BE2C (cell line): ENCODE measurements at regions not wholly inside any gene's neighbourhood (a gene's known extent, or its start where the extent isn't known, plus 50 kb on each side); places are given as distances from the start of the nearest gene placed in this dataset.

Experiments
- DNase-seq: peaks from one replicate; pipeline ENCODE4 v3.0.0-alpha.2; 2020
- H3K27me3 ChIP-seq: fragments of 250-450 bp; sonication (Bioruptor Pico); 2 replicates; pipeline ENCODE4 v1.5.1; 2020; ENCODE audit warnings: mild to moderate bottlenecking
- H3K36me3 ChIP-seq: fragments of 250-450 bp; sonication (Bioruptor Pico); 2 replicates; pipeline ENCODE4 v1.5.1; 2020; ENCODE audit warnings: mild to moderate bottlenecking
- H3K4me1 ChIP-seq: fragments of 250-450 bp; sonication (Bioruptor Pico); 2 replicates; pipeline ENCODE4 v1.5.1; 2020
- H3K4me3 ChIP-seq: 2 replicates; pipeline ENCODE4 v1.5.1; 2011; ENCODE audit warnings: low read depth, low read length
- H3K9me3 ChIP-seq: fragments of 250-450 bp; sonication (Bioruptor Pico); 2 replicates; pipeline ENCODE4 v1.5.1; 2020
- CTCF ChIP-seq: IDR thresholded peaks from 2 replicates; pipeline ENCODE4 v1.5.1; 2012; ENCODE audit warnings: mild to moderate bottlenecking, low read depth, low read length

GRCh38 chr5:40172721-40173120 lies 507.0 kb upstream of the PTGER4 start:
- H3K36me3 ChIP-seq, result no peaks in the 10 kb centered on the region
- DNase-seq, result no peak
- no peaks in the 10 kb centered on the region for H3K27me3 ChIP-seq
- no peak for TF ChIP-seq CTCF
- no peaks in the 10 kb centered on the region for H3K4me1 ChIP-seq
- no peaks in the 10 kb centered on the region for H3K9me3 ChIP-seq
- no peak overlapping the region for H3K4me3 ChIP-seq

GRCh38 chr5:40171971-40172370 lies 507.7 kb upstream of the PTGER4 start:
- H3K36me3 ChIP-seq, result no peaks in the 10 kb centered on the region
- DNase-seq, result no peak
- H3K27me3 ChIP-seq, result no peaks in the 10 kb centered on the region
- no peak for TF ChIP-seq CTCF
- H3K4me1 ChIP-seq, result no peaks in the 10 kb centered on the region
- no peaks in the 10 kb centered on the region for H3K9me3 ChIP-seq
- no peak overlapping the region for H3K4me3 ChIP-seq

GRCh38 chr5:40167283-40167682 lies 512.4 kb upstream of the PTGER4 start:
- DNase-seq, result no peak
- no peak overlapping the region for H3K4me3 ChIP-seq
- H3K27me3 ChIP-seq, result no peaks in the 10 kb centered on the region
- no peaks in the 10 kb centered on the region for H3K4me1 ChIP-seq
- H3K36me3 ChIP-seq, result no peaks in the 10 kb centered on the region
- H3K9me3 ChIP-seq, result no peaks in the 10 kb centered on the region
- no peak for TF ChIP-seq CTCF

GRCh38 chr5:40166802-40167201 lies 512.9 kb upstream of the PTGER4 start:
- Histone ChIP-seq H3K4me1 (no peaks in the 10 kb centered on the region), H3K36me3 (no peaks in the 10 kb centered on the region), H3K27me3 (no peaks in the 10 kb centered on the region), H3K4me3 (no peak overlapping the region), H3K9me3 (no peaks in the 10 kb centered on the region)
- DNase-seq, result no peak
- no peak for TF ChIP-seq CTCF

- no peak for DNase-seq
- Histone ChIP-seq H3K27me3 (no peaks in the 10 kb centered on the region), H3K4me1 (no peaks in the 10 kb centered on the region), H3K4me3 (no peak overlapping the region), H3K36me3 (no peaks in the 10 kb centered on the region), H3K9me3 (no peaks in the 10 kb centered on the region)
- no peak for TF ChIP-seq CTCF
Observed at GRCh38 chr5:40165789-40166728, 513.7 kb upstream of the PTGER4 start.

- no peak for TF ChIP-seq CTCF
- no peaks in the 10 kb centered on the region for H3K9me3 ChIP-seq
- H3K4me1 ChIP-seq, result no peaks in the 10 kb centered on the region
- H3K4me3 ChIP-seq, result no peak overlapping the region
- no peaks in the 10 kb centered on the region for H3K36me3 ChIP-seq
- no peak for DNase-seq
- H3K27me3 ChIP-seq, result no peaks in the 10 kb centered on the region
Observed at GRCh38 chr5:40165106-40165788, 514.5 kb upstream of the PTGER4 start.
